ENCODE measurements at regions not wholly inside any gene's neighbourhood (a gene's known extent, or its start where the extent isn't known, plus 50 kb on each side); places are given as distances from the start of the nearest gene placed in this dataset.
A peak's percentile ranks its signal among the peaks of the same experiment; 100 is the strongest.

DNA sequence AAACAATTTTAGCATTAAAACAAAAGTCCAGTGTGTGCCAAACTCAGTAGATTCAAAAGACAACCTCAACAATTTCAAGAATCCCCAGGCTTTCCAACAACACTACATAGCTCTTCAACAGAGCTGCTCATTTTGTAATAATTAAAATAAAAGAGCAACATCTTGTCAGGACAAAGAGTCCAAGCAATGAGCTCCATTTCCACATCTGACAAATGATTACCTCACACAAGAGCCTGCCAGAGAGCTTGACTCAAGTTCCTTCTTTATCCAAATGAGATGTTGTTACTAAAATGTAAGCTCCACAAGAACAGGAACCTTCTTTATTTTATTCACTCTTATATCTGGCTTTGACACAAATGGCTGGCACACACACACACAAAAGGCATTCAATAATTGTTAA lies 449.8 kb downstream of the HACE1 start:
- DNase-seq, result no peak

GRCh38 chr6:104407957-104408356 lies 451.8 kb downstream of the HACE1 start:
- no peak for DNase-seq

GRCh38 chr6:104404377-104404776 lies 455.3 kb downstream of the HACE1 start:
- DNase-seq, result no peak

- DNase-seq, result no peak
Measured at GRCh38 chr6:104402572-104402971, 457.1 kb downstream of the HACE1 start.

- no peak for DNase-seq
Measured at GRCh38 chr6:104401926-104402325, 457.8 kb downstream of the HACE1 start.

DNA sequence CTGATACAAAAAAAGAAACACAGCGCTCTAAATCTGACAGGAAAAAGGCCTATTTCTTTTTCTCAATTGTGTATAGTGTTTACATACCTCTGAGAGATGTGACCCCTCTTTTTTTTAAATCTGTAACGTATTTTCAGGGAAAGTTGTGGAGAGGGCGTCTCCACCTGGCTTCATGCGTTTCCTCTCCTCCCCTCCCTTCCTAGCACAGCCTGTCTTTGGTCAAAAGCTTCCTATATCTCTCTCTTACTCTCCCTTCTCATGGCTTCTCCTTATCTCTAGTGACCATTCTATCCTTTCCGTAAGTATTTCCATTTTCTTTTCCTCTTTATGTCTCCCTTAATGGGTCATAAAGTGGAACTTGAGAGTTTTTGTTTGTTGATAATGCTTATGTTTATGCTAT lies 458.9 kb downstream of the HACE1 start:
- no peak for DNase-seq

- DNase-seq, result no peak
Measured at GRCh38 chr6:104396077-104396476, 463.6 kb downstream of the HACE1 start.

DNA sequence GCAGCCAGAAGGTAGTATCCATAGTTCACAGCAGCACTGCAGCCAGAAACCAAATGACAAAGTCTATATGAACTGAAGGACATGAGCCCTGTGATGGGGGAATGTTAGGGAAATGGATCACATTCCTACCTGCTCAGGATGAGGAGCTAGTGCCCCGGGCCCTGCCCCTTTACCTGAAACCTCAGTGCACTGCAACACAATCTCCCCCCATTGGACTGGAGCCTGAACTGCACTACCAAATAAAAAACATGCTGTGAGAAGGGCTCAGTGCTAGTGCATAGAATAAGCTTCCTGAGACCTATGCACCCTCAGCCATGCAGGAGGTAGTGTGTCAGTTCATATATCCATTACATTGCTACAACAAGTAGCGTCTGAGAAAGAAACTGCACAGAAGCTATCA lies 477.8 kb downstream of the HACE1 start:
- DNase-seq, result no peak

GRCh38 chr6:104365451-104366234 lies 494.1 kb downstream of the HACE1 start:
- no peak for DNase-seq

GRCh38 chr6:104357928-104358327 lies 501.8 kb downstream of the HACE1 start:
- DNase-seq, result no peak

DNA sequence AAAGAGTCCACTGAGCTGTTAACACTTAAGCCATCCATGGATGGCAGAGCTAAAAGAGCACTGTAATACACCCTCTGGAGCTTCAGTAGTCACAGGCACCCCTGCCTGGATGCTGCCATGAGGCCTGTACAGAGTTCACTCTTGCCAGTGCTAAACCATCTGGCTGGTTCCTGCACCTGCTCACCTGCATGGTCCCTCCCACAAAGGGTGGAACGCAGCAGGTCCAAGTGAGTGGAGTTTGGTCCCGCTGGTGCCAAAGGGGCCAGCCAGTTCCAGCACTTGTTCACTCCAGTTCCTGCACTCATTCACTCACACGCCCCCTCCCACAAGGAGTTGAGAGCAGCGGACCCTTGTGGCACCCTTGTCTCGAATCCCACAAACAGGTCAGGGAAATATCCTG lies 503.5 kb downstream of the HACE1 start:
- no peak for DNase-seq

DNA sequence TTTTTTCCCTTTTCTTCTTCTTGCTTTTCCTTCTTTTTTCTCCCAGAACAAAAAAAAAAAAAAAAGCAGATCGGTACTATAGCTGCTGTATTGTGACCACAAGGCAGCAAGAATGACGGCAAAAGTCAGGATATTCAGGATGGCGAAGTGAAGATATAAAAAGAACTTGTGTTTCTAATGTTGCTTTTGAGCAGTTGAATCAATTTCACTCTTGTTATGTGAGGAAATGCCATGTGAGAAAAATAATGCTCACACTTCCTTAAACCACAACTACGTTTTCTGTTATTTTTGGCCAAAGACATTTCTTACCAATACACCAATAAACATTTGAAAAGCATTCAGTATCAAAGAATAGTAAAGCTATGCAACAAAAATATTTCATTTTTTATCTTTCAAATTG lies 510.5 kb downstream of the HACE1 start:
- no peak for DNase-seq

- no peak for DNase-seq
Measured at GRCh38 chr6:104344223-104344622, 515.5 kb downstream of the HACE1 start.

- no peak for DNase-seq
Measured at GRCh38 chr6:104332364-104332763, 527.4 kb downstream of the HACE1 start.

- no peak for DNase-seq
Measured at GRCh38 chr6:104326173-104327001, 533.3 kb downstream of the HACE1 start.

DNA sequence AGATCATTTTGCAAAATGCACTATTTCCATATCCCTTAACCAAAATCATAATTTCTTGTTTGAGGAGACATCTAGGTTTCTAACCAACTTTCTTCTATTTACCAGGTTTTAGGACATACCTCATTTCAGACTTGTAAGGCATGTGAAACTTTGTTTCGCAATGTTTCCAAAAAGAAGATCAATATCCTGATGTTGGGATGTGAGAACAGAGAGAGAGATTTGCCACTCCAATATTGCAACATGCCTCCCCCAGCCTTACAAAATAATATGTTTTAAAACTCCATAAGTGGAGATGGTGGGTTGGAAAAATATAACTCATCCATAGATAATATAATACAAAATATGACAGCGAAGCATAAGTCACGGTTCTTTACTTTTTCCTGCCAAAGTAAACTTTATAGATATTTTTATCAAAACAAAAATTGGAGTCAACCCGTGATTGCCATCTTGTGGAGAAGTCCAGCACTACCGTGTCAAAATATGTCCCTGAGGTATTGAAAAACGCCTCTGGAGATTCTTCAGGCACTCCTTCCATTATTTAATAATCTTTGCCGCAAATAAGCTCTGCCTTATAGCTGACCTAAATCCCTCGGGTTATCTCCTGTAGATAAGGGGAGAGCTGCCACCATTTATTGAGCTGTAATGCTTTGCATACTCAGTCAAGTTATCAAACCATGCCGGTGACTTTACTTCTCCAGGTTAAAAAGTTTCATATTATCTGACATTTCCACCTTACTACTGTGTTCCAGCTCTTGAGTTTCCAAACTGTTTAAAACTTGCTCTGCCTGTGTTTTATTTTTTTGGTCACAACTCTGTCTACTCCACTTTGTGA lies 534.2 kb downstream of the HACE1 start:
- peak; percentile 2 for DNase-seq

DNA sequence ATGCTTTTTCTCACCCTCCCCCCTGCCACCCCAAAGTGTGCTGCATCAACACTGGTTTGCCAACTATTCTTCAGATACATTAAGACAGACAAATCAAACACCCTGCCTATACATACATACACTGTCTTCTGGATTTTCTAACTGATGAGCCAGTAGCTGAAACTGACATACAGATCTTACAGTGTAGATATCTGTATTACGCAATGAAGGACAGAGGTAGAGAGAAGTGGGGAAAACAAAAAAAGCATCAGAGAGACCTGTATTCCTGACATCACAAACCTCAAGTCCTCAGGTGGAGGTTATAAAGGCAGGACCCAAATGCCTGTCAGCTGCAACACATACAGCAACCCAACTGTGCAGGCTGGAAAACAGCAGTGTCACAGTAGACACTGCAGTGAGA lies 535.4 kb downstream of the HACE1 start:
- DNase-seq, result no peak

GRCh38 chr6:104322841-104323240 lies 536.9 kb downstream of the HACE1 start:
- no peak for DNase-seq

GRCh38 chr6:104321301-104321700 lies 538.4 kb downstream of the HACE1 start:
- DNase-seq, result no peak

- no peak for DNase-seq
Measured at GRCh38 chr6:104320896-104321295, 538.8 kb downstream of the HACE1 start.

GRCh38 chr6:104312851-104313250 lies 546.9 kb downstream of the HACE1 start:
- DNase-seq, result no peak

- no peak for DNase-seq
Measured at GRCh38 chr6:104306211-104306610, 553.5 kb downstream of the HACE1 start.

DNA sequence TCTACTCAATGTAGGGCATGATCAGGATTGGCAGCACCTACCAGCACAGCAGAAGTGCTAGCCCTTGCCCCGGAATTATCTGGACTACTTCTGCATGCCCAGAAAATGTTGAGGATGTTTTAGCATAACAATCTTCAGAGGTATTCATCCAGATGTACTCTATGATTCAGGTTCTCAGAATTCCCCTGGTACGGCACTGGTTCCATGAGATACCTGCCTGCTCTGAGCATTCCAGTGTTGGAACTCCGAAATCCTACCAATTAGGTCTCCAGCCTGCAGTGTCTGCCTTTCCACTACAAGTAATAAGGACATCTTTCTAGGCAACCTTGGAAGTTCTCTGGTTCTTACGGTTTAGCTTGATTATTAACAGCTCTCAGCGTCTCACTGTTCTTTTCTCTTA lies 554.5 kb downstream of the HACE1 start:
- DNase-seq, result no peak

Measured in stimulated activated CD4-positive, alpha-beta T cell treated with anti-CD3 and anti-CD28 coated beads, Interleukin-15, amount 100 ng/mL, for 24 hours (primary cell).